Neural cell (in vitro differentiated cells): ENCODE measurements at regions not wholly inside any gene's neighbourhood (a gene's known extent, or its start where the extent isn't known, plus 50 kb on each side); places are given as distances from the start of the nearest gene placed in this dataset.

Experiments used
- EP300 ChIP-seq: fragments of 450-650 bp; conservative IDR thresholded peaks from 2 replicates; pipeline ENCODE4 v1.6.1; 2014; ENCODE audit warnings: antibody characterized with exemption, mild to moderate bottlenecking, moderate library complexity; ENCODE audit not compliant: poor library complexity, severe bottlenecking
- EZH2 ChIP-seq: fragments of 200-600, 300-800 bp; shearing (Covaris generic), sonication (generic); IDR thresholded peaks from 2 replicates; pipeline ENCODE4 v1.6.1; 2014; ENCODE audit warnings: antibody characterized with exemption, low read length, borderline replicate concordance, mild to moderate bottlenecking; ENCODE audit not compliant: insufficient read depth, poor library complexity, severe bottlenecking
- TAF1 ChIP-seq: IDR thresholded peaks from 2 replicates; pipeline ENCODE4 v1.6.1; 2012; ENCODE audit warnings: low read depth
- TF ChIP-seq, protein P1 (sequence below): fragments of 450-650 bp; IDR thresholded peaks from 2 replicates; pipeline ENCODE4 v1.5.1; 2014; ENCODE audit warnings: antibody characterized with exemption, mild to moderate bottlenecking, moderate library complexity; ENCODE audit not compliant: poor library complexity, severe bottlenecking

DNA sequence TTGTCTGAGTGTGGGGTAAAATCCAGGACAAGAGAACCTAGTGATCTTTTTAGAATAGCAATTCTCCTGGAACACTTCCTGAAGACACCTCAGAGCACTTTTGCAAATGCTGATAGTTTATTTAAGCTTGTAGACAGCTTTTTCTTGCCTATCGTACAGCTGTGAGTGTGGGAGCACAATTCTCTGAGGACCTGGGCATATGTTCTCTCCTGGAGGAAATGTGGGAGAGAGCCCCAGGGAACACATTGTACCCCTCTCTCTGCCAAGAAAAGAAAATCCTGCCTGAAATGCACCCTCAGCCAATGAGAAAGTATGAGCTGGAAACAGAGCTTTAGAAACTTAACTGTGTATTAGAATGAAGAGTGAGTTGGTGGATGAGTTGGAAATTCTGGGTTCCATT lies 308.3 kb upstream of the SEMA6D start:
- TF ChIP-seq EP300: no peak
- TF ChIP-seq, protein P1, sequence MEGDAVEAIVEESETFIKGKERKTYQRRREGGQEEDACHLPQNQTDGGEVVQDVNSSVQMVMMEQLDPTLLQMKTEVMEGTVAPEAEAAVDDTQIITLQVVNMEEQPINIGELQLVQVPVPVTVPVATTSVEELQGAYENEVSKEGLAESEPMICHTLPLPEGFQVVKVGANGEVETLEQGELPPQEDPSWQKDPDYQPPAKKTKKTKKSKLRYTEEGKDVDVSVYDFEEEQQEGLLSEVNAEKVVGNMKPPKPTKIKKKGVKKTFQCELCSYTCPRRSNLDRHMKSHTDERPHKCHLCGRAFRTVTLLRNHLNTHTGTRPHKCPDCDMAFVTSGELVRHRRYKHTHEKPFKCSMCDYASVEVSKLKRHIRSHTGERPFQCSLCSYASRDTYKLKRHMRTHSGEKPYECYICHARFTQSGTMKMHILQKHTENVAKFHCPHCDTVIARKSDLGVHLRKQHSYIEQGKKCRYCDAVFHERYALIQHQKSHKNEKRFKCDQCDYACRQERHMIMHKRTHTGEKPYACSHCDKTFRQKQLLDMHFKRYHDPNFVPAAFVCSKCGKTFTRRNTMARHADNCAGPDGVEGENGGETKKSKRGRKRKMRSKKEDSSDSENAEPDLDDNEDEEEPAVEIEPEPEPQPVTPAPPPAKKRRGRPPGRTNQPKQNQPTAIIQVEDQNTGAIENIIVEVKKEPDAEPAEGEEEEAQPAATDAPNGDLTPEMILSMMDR: no peak
- TF ChIP-seq EZH2: no peak
- no peak for TF ChIP-seq TAF1
